Spleen (tissue), 11 donors: ENCODE measurements at regions not wholly inside any gene's neighbourhood (a gene's known extent, or its start where the extent isn't known, plus 50 kb on each side); places are given as distances from the start of the nearest gene placed in this dataset.

Source experiments
- DNase-seq: peaks from one replicate; pipeline ENCODE4 v3.0.0-alpha.2; 2020
- H3K27ac ChIP-seq, 8 donors: fragments of 200-600 bp; sonication (generic) in 7 of 8; 1 replicate in 4 of 8; 2 replicates in 4 of 8; pipeline versions ENCODE4 v1.5.0 to v1.8.0; 2016 to 2021; ENCODE audit warnings: inconsistent platforms in 4 of 8, mild to moderate bottlenecking in 4 of 8, moderate library complexity in 1 of 8
- H3K27me3 ChIP-seq, 7 donors: fragments of 200-600 bp; sonication (generic) in 6 of 7; replicated peaks in 1 of 7; 1 replicate in 4 of 7; 2 replicates in 3 of 7; pipeline versions ENCODE4 v1.5.0 to v1.8.0; 2016 to 2021; ENCODE audit warnings: inconsistent platforms in 3 of 7, mild to moderate bottlenecking in 1 of 7
- H3K36me3 ChIP-seq, 6 donors: fragments of 200-600 bp; sonication (generic) in 5 of 6; 1 replicate in 4 of 6; 2 replicates in 2 of 6; pipeline versions ENCODE4 v1.5.0 to v1.8.0; 2016 to 2021; ENCODE audit warnings: inconsistent platforms in 2 of 6
- H3K4me1 ChIP-seq, 6 donors: fragments of 200-600 bp; sonication (generic) in 5 of 6; 1 replicate in 3 of 6; 2 replicates in 3 of 6; pipeline versions ENCODE4 v1.5.0 to v1.8.0; 2016 to 2021; ENCODE audit warnings: inconsistent platforms in 3 of 6
- H3K4me3 ChIP-seq, 8 donors: fragments of 200-600 bp; sonication (generic) in 7 of 8; 1 replicate in 4 of 8; 2 replicates in 4 of 8; pipeline versions ENCODE4 v1.5.0 to v1.8.0; 2016 to 2021; ENCODE audit warnings: inconsistent platforms in 4 of 8, mild to moderate bottlenecking in 4 of 8, moderate library complexity in 2 of 8
- H3K9me3 ChIP-seq, 8 donors: fragments of 200-600 bp; sonication (generic) in 7 of 8; 1 replicate in 4 of 8; 2 replicates in 4 of 8; pipeline versions ENCODE4 v1.5.0 to v1.8.0; 2016 to 2021; ENCODE audit warnings: inconsistent platforms in 4 of 8
- CTCF ChIP-seq, 11 experiments: fragments of 200-600 bp in 7 of 11; fragments of 450-650 bp in 4 of 11; sonication (generic) in 4 of 11; IDR thresholded peaks in 8 of 11; conservative IDR thresholded peaks in 3 of 11; 1 replicate in 7 of 11; 2 replicates in 4 of 11; pipeline versions ENCODE4 v1.4.0 to v1.8.0; 2016 to 2021; ENCODE audit warnings: antibody characterized with exemption in 11 of 11, inconsistent platforms in 4 of 11, mild to moderate bottlenecking in 1 of 11
- POLR2A ChIP-seq, 3 donors: fragments of 450-650 bp; IDR thresholded peaks; one replicate each; pipeline ENCODE4 v1.5.1; 2017; ENCODE audit warnings: antibody characterized with exemption in 3 of 3, mild to moderate bottlenecking in 1 of 3
- POLR2AphosphoS5 ChIP-seq, 3 donors: sonication (generic); formaldehyde crosslinking; IDR thresholded peaks; one replicate each; pipeline ENCODE4 v1.5.1; 2017; ENCODE audit warnings: antibody characterized with exemption in 3 of 3
- WGBS, 5 donors: extraction: QIAGEN DNeasy Blood & Tissue Kit in 3 of 5; methylation state at CpG; one replicate each; pipeline versions ENCODE4 v1.1.5 to v1.1.7; 2013 to 2018; 5-methylcytosine and 5-hydroxymethylcytosine counted together
- intact Hi-C: fragments of 100-400 bp; cut with DNase I; formaldehyde crosslinking; loops from one replicate; pipeline ENCODE4 v1.15.0; 2023; ENCODE audit warnings: low total_unique reads
- donor health status: healthy with polysubstance abuse.
- donor health status: DM: no; HTN: no; CAD: no; lungs with moderate emphysema.
- donor health status: DM: no; HTN: no; CAD: no.
- donor health status: Bipolar disorder and iron deficiency.
- donor health status: healthy.
- donor health status: DM: no; HTN: no; CAD: no.
- donor health status: DM: yes; HTN: yes; CAD: no.

DNA sequence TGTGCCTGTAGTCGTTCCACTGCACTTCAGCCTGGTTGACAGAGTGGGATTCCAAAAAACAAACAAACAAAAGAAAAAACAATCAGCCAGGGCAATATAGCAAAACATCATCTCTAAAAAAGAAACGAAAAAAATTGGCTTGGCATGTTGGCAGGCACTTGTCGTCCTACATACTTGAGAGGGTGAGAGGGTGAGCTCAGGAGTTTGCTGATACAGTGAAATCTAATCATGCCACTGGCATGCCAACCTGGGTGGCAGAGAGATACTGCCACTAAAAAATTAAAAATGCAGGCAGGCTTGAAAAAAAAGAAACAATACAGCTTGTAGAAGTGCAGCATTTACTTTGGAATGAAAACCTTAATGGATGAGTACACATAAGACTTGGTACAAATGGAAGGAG, 282.9 kb upstream of the RGPD4 start:
- Histone ChIP-seq H3K27ac (no peak overlapping the region), H3K27me3 (no peaks in the 10 kb centered on the region), H3K4me3 (no peak overlapping the region), H3K4me1 (no peaks in the 10 kb centered on the region), H3K36me3 (no peaks in the 10 kb centered on the region), H3K9me3 (peaks cover 0 to 3% (median 0%) of the 10 kb centered on the region in 8 donors)
- TF ChIP-seq CTCF (IDR thresholded peaks at IDR 0.05 in 8 of 11, conservative IDR thresholded peaks at IDR 0.05 in 3 of 11) (no peak), POLR2AphosphoS5 (IDR thresholded peaks at IDR 0.05) (no peak)
- WGBS, 5 donors: 64 to 85% (median 77%) methylated on average over 3 of the region's 3 CpGs
- DNase-seq: no peak
- intact Hi-C loops: no loop called here

DNA sequence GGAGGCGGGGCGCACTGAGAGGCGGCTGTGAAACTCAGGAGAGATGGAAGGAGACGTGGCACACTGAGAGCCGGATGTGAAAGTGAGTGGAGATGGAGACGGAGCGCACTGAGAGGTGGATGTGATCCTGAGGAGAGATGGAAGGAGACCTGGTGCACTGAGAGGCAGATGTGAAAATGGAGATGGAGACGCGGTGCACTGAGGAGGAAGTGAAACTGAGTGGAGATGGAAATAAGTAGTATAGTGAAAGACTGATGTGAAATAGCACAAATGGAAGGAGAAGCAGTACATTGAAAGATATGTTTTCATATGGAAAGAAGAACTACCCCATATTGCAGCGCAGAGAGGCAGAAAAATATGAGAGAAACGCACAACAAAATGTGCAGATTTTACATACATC, 281.6 kb upstream of the RGPD4 start:
- intact Hi-C loops: no loop called here
- H3K4me3 ChIP-seq: no peak overlapping the region
- no peak overlapping the region for H3K27ac ChIP-seq
- H3K36me3 ChIP-seq: no peaks in the 10 kb centered on the region
- TF ChIP-seq POLR2A (IDR thresholded peaks at IDR 0.05) (no peak), POLR2AphosphoS5 (IDR thresholded peaks at IDR 0.05) (no peak), CTCF (IDR thresholded peaks at IDR 0.05 in 8 of 11, conservative IDR thresholded peaks at IDR 0.05 in 3 of 11) (no peak)
- no peaks in the 10 kb centered on the region for H3K27me3 ChIP-seq
- WGBS, 5 donors: 83 to 94% (median 89%) methylated on average over 11 of the region's 11 CpGs
- no peak for DNase-seq
- H3K4me1 ChIP-seq: no peaks in the 10 kb centered on the region
- H3K9me3 ChIP-seq: peaks cover 0 to 3% (median 0%) of the 10 kb centered on the region in 8 donors

GRCh38 chr2:107545851-107546250, 280.8 kb upstream of the RGPD4 start:
- intact Hi-C loops: no loop called here
- H3K4me3 ChIP-seq: no peak overlapping the region
- WGBS, 5 donors: 74 to 77% (median 76%) methylated on average over 4 of the region's 4 CpGs
- no peaks in the 10 kb centered on the region for H3K4me1 ChIP-seq
- peaks cover 0 to 3% (median 0%) of the 10 kb centered on the region in 8 donors for H3K9me3 ChIP-seq
- H3K36me3 ChIP-seq: no peaks in the 10 kb centered on the region
- TF ChIP-seq CTCF (IDR thresholded peaks at IDR 0.05 in 8 of 11, conservative IDR thresholded peaks at IDR 0.05 in 3 of 11) (no peak), POLR2A (IDR thresholded peaks at IDR 0.05) (no peak), POLR2AphosphoS5 (IDR thresholded peaks at IDR 0.05) (no peak)
- no peaks in the 10 kb centered on the region for H3K27me3 ChIP-seq
- H3K27ac ChIP-seq: no peak overlapping the region
- no peak for DNase-seq

- Histone ChIP-seq H3K4me3 (no peak overlapping the region), H3K36me3 (no peaks in the 10 kb centered on the region), H3K4me1 (no peaks in the 10 kb centered on the region), H3K27me3 (no peaks in the 10 kb centered on the region), H3K27ac (no peak overlapping the region), H3K9me3 (peaks cover 0 to 3% (median 0%) of the 10 kb centered on the region in 8 donors)
- intact Hi-C loops: no loop called here
- TF ChIP-seq POLR2A (IDR thresholded peaks at IDR 0.05) (no peak), CTCF (IDR thresholded peaks at IDR 0.05 in 8 of 11, conservative IDR thresholded peaks at IDR 0.05 in 3 of 11) (no peak)
- WGBS, 5 donors: 69 to 90% (median 76%) methylated on average over 1 of the region's 1 CpG
- no peak for DNase-seq
These were observed 278.5 kb upstream of the RGPD4 start for GRCh38 chr2:107548216-107548615.
